NT2/D1 (cell line): ENCODE measurements at regions not wholly inside any gene's neighbourhood (a gene's known extent, or its start where the extent isn't known, plus 50 kb on each side); places are given as distances from the start of the nearest gene placed in this dataset.

Experiments used
- DNase-seq: peaks from one replicate; pipeline ENCODE4 v3.0.0-alpha.2; 2011; ENCODE audit warnings: low read depth, low spot score
- H3K27me3 ChIP-seq: 2 replicates; pipeline ENCODE4 v1.6.0; 2011; ENCODE audit warnings: mild to moderate bottlenecking; ENCODE audit not compliant: insufficient read length, insufficient read depth
- H3K36me3 ChIP-seq: 2 replicates; pipeline ENCODE4 v1.6.1; 2011; ENCODE audit warnings: mild to moderate bottlenecking, low read length, mixed read lengths; ENCODE audit not compliant: insufficient read depth, insufficient read length
- H3K4me1 ChIP-seq: 2 replicates; pipeline ENCODE4 v1.5.1; 2011; ENCODE audit not compliant: insufficient read depth, insufficient read length
- H3K4me3 ChIP-seq: 2 replicates; pipeline ENCODE4 v1.5.1; 2011; ENCODE audit warnings: low read depth; ENCODE audit not compliant: insufficient read length
- H3K9ac ChIP-seq: 2 replicates; pipeline ENCODE4 v1.6.0; 2011; ENCODE audit warnings: low read depth; ENCODE audit not compliant: insufficient read length
- H3K9me3 ChIP-seq: 2 replicates; pipeline ENCODE4 v1.5.1; 2011; ENCODE audit warnings: mild to moderate bottlenecking, low read length; ENCODE audit not compliant: insufficient read depth
- SUZ12 ChIP-seq: IDR thresholded peaks from 2 replicates; pipeline ENCODE4 v1.6.1; 2011; ENCODE audit not compliant: insufficient read length, insufficient read depth; ENCODE audit errors: extremely low read depth
- YY1 ChIP-seq: IDR thresholded peaks from 2 replicates; pipeline ENCODE4 v1.6.1; 2011; ENCODE audit not compliant: insufficient read length, insufficient read depth
- ZNF274 ChIP-seq: IDR thresholded peaks from 2 replicates; pipeline ENCODE4 v1.6.1; 2011; ENCODE audit warnings: mild to moderate bottlenecking, low read depth, low read length

DNA sequence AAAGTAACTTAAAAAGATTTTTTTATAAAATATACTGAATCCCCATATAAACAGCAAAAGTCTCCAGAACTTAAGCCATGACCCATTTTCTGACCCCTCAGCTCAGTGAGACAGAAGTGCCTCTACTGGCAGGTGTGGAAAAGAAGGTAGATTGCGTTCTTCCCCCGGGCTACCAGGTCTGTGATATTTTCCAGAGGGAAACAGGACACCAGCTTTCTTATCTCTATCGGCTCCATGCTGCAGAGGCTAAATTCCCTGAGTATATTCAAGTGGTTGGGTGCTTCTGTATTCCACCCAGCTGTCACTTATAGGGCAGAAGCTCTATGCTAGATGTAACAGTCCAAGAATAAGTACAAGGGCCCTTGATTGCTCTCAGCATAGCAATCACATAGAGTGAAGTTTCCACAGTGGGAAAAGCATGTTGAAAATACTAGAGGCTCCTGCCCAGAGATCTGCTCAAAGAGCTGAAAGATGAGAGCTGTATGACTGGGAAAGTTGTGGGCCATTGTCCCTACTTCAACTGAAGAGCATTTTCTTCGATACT is 687.3 kb downstream of the CDH11 start:
- no peak overlapping the region for H3K9ac ChIP-seq
- no peak for DNase-seq
- H3K9me3 ChIP-seq = no peaks in the 10 kb centered on the region
- no peaks in the 10 kb centered on the region for H3K4me1 ChIP-seq
- H3K27me3 ChIP-seq = no peaks in the 10 kb centered on the region
- H3K36me3 ChIP-seq = no peaks in the 10 kb centered on the region
- no peak overlapping the region for H3K4me3 ChIP-seq
- no peak for TF ChIP-seq SUZ12
- no peak for TF ChIP-seq YY1
- no peak for TF ChIP-seq ZNF274

DNA sequence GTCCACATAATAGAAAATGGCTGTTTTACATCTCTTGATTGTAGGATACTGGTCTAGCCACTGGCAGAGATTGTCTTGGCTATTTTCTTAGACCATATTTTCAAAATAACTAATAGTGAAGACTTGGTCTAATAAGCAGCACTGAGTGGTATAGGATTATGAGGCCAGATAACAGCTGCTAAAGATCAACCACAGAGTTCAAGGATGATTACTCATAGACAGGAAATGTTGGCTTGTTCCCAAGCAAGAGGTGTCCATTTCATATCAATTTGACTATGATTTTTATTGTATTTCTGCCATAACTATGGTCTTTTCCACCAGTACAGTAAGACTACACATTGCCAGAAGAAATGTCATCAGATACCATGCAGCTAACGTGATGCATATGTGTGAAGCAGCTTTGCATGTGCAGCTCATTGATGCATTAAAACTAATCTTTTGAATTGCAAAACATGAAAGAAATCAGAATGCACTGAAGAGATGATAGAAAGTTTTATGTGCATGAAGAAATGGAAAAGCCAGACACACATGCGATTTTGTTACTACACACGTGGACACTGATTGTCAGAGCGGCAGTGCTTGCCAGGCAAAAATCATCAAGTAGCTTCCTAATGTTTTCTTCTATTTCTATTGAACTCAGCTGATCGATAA is 693.3 kb downstream of the CDH11 start:
- Histone ChIP-seq H3K36me3 (no peaks in the 10 kb centered on the region), H3K9me3 (no peaks in the 10 kb centered on the region), H3K9ac (no peak overlapping the region), H3K27me3 (no peaks in the 10 kb centered on the region), H3K4me3 (no peak overlapping the region), H3K4me1 (no peaks in the 10 kb centered on the region)
- DNase-seq = no peak
- TF ChIP-seq YY1 = no peak
- TF ChIP-seq SUZ12 = no peak
- TF ChIP-seq ZNF274 = no peak

DNA sequence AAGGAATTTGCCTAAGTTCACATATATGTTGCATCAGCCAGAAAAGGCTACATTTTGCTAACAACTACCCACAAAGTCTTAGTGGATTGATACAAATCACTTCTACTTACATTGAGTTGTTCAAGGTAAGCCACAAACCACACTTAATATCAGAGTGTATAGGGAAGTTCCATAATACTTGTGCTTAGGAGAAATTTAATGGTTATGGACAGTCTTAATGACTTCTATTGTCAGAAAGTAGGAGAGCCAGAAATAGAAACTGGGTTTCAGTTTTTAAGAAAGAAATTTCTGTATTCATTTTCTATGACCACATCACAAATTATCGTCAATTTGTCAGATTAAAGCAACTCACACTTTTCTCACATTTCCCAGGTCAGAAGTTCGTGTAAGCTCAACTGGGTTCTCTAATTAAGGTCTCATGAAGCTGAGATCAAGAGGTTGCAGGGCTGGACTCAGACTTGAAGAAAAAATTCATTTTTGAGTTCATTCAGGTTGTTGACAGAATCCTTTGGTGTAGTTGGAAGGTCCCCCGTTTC is 695.7 kb downstream of the CDH11 start:
- Histone ChIP-seq H3K27me3 (no peaks in the 10 kb centered on the region), H3K9ac (no peak overlapping the region), H3K4me3 (no peak overlapping the region), H3K4me1 (no peaks in the 10 kb centered on the region), H3K9me3 (peaks cover 10% of the 10 kb centered on the region; the same call in 1 of the 2 replicates), H3K36me3 (no peaks in the 10 kb centered on the region)
- no peak for DNase-seq
- TF ChIP-seq SUZ12 (no peak), YY1 (no peak), ZNF274 (no peak)

DNA sequence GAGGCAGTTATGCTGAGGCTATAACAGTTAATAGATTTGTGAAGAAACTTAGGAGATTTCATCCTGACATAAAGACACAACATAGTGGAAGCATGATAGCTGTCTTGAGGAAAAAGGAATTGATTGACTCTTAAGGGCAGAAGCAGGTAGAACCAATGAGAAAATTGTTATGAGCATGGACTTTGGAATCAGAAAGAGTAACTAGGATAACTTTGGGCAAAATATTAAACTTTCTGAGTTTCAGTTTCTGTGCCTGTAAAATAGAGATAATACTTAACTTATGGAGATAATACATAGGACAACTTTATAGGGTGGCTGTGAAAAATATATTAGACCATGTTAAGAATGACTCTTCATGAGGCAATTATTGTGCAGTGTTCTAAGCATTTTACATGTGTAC is 696.5 kb downstream of the CDH11 start:
- no peak overlapping the region for H3K4me3 ChIP-seq
- DNase-seq = no peak
- H3K36me3 ChIP-seq = no peaks in the 10 kb centered on the region
- no peaks in the 10 kb centered on the region for H3K27me3 ChIP-seq
- H3K4me1 ChIP-seq = no peaks in the 10 kb centered on the region
- TF ChIP-seq ZNF274 (no peak), YY1 (no peak), SUZ12 (no peak)
- H3K9ac ChIP-seq = no peak overlapping the region
- peaks cover 10% of the 10 kb centered on the region; the same call in 1 of the 2 replicates for H3K9me3 ChIP-seq

DNA sequence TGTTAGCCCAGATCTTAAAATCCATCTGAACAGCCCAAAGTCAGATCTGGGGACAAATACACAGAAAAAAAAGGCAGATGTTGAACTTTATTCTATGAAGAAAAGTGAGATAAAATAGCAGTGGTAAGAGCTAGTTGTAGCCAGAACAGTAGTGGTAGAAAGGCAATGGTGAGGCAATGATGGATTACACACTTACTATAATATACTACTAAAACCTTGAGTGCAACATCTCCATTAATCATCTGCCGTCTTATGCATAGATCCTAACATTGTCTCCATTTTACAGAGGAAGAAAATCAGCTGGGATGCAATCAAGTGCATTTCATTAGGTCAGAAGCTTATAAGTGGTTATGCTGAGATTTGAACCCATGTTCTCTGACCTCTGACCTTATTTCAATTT is 699.6 kb downstream of the CDH11 start:
- H3K27me3 ChIP-seq = no peaks in the 10 kb centered on the region
- no peak for DNase-seq
- H3K9me3 ChIP-seq = peaks cover 10% of the 10 kb centered on the region; the same call in 1 of the 2 replicates
- H3K36me3 ChIP-seq = no peaks in the 10 kb centered on the region
- no peak for TF ChIP-seq YY1
- no peak for TF ChIP-seq ZNF274
- TF ChIP-seq SUZ12 = no peak
- H3K4me1 ChIP-seq = no peaks in the 10 kb centered on the region
- no peak overlapping the region for H3K4me3 ChIP-seq
- no peak overlapping the region for H3K9ac ChIP-seq

DNA sequence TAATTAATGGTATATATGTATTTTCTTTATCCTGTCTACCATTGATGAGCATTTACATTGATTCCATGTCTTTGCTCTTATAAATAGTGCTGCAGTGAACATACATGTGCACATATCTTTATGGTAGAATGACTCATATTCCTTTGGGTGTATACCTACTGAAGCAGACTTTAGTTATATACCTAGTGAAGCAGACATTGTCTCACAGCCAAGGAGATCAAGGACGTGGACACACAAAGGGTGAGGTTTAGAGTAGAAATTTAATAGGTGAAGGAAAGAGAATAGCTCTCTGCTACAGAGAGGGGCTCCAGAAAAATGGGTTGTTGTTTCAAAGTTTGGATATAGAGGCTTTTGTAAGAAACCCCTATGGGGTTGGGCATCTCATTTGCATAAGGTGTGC is 700.3 kb downstream of the CDH11 start:
- Histone ChIP-seq H3K9ac (no peak overlapping the region), H3K27me3 (no peaks in the 10 kb centered on the region), H3K36me3 (no peaks in the 10 kb centered on the region), H3K4me1 (no peaks in the 10 kb centered on the region), H3K9me3 (peaks cover 10% of the 10 kb centered on the region; the same call in 1 of the 2 replicates), H3K4me3 (no peak overlapping the region)
- TF ChIP-seq ZNF274 (no peak), SUZ12 (no peak), YY1 (no peak)
- no peak for DNase-seq

DNA sequence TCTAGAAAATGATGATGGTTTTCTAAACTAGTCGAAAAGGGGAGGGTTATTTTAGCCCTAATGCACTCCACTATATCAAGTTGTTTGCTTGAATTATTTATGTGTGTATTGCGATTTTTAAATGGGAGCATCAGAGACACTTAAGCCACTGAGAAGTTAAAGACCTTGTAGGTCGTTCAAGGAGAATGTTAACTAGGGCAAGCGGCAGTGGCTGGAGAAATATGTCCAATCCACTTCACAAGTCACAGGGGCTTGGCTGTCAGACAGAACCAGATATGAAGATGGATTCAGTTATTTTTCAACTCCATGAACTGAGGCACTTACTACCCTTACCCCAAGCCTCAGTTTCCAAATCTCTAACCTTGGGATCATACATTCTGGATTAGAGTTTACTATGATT is 702.0 kb downstream of the CDH11 start:
- Histone ChIP-seq H3K27me3 (no peaks in the 10 kb centered on the region), H3K9ac (no peak overlapping the region)
- TF ChIP-seq YY1 = no peak
- no peak for TF ChIP-seq ZNF274
- TF ChIP-seq SUZ12 = no peak

More for the DNA sequence above, 702.0 kb downstream of the CDH11 start:
- DNase-seq = no peak
- Histone ChIP-seq H3K9me3 (peaks cover 10% of the 10 kb centered on the region; the same call in 1 of the 2 replicates), H3K4me1 (no peaks in the 10 kb centered on the region), H3K36me3 (no peaks in the 10 kb centered on the region), H3K4me3 (no peak overlapping the region)
